GM12865 (cell line): ENCODE measurements at regions not wholly inside any gene's neighbourhood (a gene's known extent, or its start where the extent isn't known, plus 50 kb on each side); places are given as distances from the start of the nearest gene placed in this dataset.

Source experiments
- DNase-seq: peaks from one replicate; pipeline ENCODE4 v3.0.0; 2010; ENCODE audit warnings: low read depth
- H3K4me3 ChIP-seq: 2 replicates; pipeline ENCODE4 v1.5.1; 2011; ENCODE audit warnings: mild to moderate bottlenecking, low read depth, low read length, control low read depth
- TF ChIP-seq, protein P1 (sequence below): IDR thresholded peaks from 2 replicates; pipeline ENCODE4 v1.5.1; 2011; ENCODE audit warnings: low read length, control low read depth, low read depth, inconsistent platforms; ENCODE audit not compliant: insufficient read depth; ENCODE audit errors: missing control alignments

DNA sequence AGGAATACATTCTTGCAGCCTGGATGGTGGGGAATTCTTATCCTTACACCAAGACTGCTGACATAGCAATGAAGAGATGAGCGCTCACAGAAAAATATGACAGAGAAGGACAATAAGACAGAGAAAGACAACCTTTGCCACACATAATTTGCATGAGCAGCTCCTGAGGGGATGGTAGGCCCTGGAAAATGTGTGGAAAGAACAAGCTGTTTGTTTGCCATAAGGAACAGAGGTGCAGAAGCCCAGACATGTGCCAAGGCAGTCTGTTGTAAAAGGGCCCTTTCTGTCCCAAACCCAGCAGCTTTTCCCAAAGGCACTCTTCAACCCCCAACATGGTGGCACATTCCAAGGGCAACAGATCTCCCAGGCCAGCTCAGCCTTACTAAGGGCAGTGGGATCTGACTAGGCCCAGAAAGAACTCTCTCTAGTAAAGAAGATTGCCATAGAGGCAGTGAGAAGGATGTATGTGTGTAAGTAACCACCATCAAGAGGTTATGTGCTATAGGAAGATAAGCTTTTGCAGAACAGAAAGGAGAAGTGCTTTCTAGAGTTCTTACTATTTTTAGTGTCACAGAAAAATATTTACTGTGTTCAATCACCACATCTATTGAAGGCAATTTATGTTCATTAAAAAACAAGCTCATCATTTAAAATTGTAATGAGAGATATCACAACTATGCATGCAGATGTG, 287.0 kb upstream of the RASGEF1B start:
- H3K4me3 ChIP-seq, result no peak overlapping the region
- no peak for DNase-seq
- TF ChIP-seq, protein P1, sequence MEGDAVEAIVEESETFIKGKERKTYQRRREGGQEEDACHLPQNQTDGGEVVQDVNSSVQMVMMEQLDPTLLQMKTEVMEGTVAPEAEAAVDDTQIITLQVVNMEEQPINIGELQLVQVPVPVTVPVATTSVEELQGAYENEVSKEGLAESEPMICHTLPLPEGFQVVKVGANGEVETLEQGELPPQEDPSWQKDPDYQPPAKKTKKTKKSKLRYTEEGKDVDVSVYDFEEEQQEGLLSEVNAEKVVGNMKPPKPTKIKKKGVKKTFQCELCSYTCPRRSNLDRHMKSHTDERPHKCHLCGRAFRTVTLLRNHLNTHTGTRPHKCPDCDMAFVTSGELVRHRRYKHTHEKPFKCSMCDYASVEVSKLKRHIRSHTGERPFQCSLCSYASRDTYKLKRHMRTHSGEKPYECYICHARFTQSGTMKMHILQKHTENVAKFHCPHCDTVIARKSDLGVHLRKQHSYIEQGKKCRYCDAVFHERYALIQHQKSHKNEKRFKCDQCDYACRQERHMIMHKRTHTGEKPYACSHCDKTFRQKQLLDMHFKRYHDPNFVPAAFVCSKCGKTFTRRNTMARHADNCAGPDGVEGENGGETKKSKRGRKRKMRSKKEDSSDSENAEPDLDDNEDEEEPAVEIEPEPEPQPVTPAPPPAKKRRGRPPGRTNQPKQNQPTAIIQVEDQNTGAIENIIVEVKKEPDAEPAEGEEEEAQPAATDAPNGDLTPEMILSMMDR, result no peak

DNA sequence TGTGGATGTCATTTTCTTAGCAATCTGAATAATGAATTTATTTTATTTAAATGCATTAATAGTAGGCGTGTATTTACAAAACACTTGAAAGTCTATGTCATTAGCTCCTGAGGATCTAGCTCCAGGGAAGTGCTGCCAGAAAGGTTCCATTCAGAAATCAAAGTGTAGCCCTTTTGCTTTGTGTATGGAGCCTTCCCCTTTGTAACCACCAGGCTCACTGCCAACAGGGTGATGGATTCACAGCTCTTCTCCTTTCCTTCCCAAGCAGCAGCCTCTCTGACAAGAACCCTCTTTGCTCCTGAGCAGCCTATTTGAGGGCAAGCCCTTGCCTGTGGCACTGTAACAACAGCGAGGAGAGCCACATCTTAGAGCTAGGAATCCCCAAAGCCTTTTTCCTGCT, 286.0 kb upstream of the RASGEF1B start:
- no peak overlapping the region for H3K4me3 ChIP-seq
- no peak for DNase-seq
- TF ChIP-seq, protein P1, result no peak

DNA sequence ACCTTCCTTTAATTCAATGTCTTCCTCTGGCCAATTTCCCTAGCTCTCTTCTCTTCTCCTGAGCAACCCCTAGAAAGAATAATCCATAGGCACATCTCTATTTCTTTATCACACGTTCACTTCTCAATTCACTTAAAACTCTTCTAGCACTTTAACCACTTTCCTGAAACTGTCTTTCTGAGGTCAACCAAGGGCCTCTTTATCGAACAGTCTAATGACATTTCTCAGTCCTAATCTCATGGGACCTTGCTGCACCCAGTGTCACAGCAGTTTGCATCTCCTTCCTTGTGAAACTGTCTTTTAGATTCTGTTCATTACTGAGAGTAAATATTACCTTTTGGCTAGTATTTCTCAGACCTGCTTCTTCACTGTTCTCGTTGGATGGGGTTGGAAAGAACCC, 285.3 kb upstream of the RASGEF1B start:
- peak; percentile 46 for DNase-seq
- no peak overlapping the region for H3K4me3 ChIP-seq
- TF ChIP-seq, protein P1, result no peak

DNA sequence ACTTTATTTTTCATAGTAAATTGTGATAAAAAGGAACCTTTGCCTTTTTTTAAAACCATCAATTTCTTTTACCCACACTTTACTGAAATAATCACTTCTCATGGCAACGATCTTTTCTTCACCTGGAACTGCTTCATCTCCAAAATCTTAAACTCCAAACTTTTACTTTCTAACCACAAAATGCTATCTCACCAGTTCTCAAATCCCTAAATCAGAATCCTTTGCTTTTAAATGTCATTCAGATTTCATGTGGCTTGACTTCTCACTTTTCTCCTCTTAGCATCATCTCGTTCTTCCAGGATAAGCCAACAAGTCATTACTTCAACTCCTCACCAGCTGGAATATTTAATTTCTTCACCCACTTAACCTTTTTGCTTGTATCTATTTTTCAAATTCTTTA, 284.3 kb upstream of the RASGEF1B start:
- no peak for DNase-seq
- TF ChIP-seq, protein P1, result no peak
- no peak overlapping the region for H3K4me3 ChIP-seq

DNA sequence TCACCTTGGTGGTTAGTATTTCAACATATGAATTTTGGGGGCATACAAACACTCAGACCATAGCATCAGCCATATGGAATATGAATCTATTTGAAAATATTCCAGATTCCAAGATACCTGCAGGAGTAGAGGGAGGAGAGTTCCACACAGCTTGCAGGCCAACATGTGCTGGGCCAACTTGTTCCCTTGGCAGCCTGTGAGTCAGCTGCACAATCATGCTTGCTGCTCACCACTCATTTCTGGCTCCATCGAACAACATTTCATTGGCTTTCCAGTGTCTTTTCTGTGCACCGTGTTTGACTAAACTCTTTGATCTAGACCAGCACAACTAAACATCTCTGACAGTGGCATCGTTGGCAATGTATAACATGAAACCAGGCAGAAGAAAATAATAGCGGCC, 282.5 kb upstream of the RASGEF1B start:
- H3K4me3 ChIP-seq, result no peak overlapping the region
- no peak for DNase-seq
- TF ChIP-seq, protein P1, result no peak

DNA sequence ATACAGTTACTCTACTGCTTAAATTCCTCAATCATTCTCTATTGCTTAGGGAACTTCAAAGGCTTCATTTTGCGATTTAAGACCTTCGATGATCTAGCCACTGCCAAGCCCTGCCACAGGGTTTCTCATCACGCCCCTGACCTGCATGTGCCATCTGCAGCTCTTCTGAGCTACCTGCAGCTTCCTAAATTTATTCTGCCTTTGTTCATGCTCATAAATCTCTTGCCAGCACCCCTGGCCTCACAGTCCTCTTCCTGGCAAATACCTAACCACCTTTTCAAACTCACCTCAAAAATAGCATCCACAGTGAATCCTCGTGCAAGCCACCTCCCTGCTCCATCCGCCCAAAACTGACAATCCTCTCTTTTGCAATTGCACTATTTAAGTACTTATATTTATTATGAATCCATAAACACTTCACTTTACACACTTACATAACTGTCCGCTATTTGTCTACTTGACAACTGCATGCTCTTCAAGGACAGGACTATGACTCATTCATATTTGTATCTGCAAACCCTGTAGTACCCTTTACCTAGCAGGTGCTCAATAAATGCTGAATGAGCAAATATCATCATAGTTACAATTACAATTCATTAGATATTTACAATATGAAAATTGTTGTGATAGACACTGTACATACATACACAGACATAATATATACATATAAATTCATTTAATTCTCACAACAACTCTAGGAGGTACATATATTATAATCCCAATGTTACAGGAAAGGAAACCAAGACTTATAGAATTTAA, 280.0 kb upstream of the RASGEF1B start:
- H3K4me3 ChIP-seq, result no peak overlapping the region
- no peak for DNase-seq
- TF ChIP-seq, protein P1, result no peak
